Epithelial cell of esophagus (primary cell): ENCODE measurements at regions not wholly inside any gene's neighbourhood (a gene's known extent, or its start where the extent isn't known, plus 50 kb on each side); places are given as distances from the start of the nearest gene placed in this dataset.

Experiments
- DNase-seq: peaks from one replicate; pipeline ENCODE4 v3.0.0; 2010; ENCODE audit warnings: low read depth
- H3K4me3 ChIP-seq: 2 replicates; pipeline ENCODE4 v1.5.1; 2011; ENCODE audit warnings: mild to moderate bottlenecking, low read length, control low read depth
- CTCF ChIP-seq: IDR thresholded peaks from 2 replicates; pipeline ENCODE4 v1.5.1; 2011; ENCODE audit warnings: low read depth, mild to moderate bottlenecking, low read length, control low read depth, inconsistent platforms; ENCODE audit not compliant: insufficient read depth; ENCODE audit errors: missing control alignments

GRCh38 chr10:36840788-36841187 is 284.6 kb upstream of the ANKRD30A start:
- no peak for DNase-seq
- H3K4me3 ChIP-seq: no peak overlapping the region
- no peak for TF ChIP-seq CTCF

GRCh38 chr10:36837416-36837815 is 288.0 kb upstream of the ANKRD30A start:
- DNase-seq: no peak
- no peak overlapping the region for H3K4me3 ChIP-seq
- TF ChIP-seq CTCF: no peak

DNA sequence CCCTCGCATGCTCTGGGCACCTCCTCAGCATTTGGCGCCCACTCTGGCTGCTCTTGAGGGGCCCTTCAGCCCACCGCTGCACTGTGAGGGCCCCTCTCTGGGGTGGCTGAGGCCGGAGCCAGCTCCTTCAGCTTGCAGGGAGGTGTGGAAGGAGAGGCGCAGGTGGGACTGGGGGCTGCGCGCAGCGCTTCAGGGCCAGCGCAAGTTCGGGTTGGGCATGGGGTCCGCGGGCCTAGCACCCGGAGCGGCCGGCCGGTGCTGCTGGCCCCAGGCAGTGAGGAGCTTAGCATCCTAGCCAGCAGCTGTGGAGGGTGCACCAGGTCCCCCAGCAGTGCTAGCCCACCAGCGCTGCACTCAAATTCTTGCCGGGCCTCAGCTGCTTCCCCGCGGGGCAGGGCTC is 305.6 kb upstream of the ANKRD30A start:
- no peak for DNase-seq
- TF ChIP-seq CTCF: no peak
- no peak overlapping the region for H3K4me3 ChIP-seq

DNA sequence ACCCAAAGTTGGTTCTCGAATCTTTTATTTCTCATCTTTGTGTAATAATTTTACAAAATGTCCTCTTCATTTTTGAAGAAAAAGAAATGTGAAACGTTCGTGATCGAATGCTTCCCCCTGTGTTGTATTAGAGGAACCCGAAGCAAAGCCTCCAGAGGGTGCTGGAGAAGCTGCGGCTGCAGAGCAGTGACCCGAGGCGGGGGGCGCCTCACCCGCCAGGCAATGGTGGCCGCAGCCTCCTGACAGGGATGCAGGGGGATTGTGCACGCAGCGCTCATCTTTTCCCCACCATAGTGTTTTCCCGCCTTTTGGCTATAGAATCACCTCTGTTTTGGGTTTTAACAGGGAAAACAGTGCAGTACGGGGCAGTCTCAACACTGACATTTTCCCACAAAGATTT is 307.5 kb upstream of the ANKRD30A start:
- TF ChIP-seq CTCF: no peak
- DNase-seq: no peak
- no peak overlapping the region for H3K4me3 ChIP-seq

DNA sequence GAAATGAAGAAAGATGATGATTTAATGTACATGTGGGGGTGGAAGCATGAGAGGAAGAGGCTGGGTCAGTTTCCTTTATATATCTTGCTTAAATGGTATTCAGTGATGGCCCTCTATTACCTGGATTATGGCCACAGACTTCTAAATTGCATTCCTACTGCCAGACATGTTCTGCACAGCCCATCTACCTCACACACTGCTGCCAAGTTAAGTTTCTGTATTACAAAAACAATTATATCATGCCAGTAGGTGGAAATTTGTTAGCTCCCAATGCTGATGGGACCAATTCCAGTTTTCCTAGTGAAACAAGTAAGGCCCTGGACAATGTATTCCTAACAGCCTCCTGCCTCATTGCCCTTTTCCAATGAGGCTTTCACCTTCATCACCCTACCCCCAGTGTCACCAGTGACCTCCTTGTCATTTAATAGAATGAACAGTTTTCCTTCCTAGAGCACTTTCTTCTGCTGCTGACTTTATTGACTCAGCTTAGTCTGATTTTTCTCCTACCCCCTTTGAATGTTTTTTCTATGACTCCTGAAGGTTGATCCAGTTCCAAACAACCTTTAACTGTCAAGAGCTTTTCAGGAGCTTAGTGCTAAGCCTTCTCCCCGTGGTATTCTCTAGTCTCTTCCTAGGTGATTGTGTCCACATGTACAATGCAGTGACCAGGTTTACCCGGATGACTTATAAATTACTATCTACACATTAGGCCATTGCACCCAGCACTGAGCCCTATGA is 316.6 kb upstream of the ANKRD30A start:
- no peak overlapping the region for H3K4me3 ChIP-seq
- no peak for TF ChIP-seq CTCF

GRCh38 chr10:36803229-36803628 is 322.2 kb upstream of the ANKRD30A start:
- DNase-seq: no peak
- TF ChIP-seq CTCF: no peak
- no peak overlapping the region for H3K4me3 ChIP-seq

More for the DNA sequence above, 316.6 kb upstream of the ANKRD30A start:
- no peak for DNase-seq
